Bone marrow (tissue), 2 donors: ENCODE measurements at regions not wholly inside any gene's neighbourhood (a gene's known extent, or its start where the extent isn't known, plus 50 kb on each side); places are given as distances from the start of the nearest gene placed in this dataset.

Experiments used
- DNase-seq, 2 donors: peaks; one replicate each; lab custom pipeline; 2025; lab: John Stamatoyannopoulos, UW

DNA sequence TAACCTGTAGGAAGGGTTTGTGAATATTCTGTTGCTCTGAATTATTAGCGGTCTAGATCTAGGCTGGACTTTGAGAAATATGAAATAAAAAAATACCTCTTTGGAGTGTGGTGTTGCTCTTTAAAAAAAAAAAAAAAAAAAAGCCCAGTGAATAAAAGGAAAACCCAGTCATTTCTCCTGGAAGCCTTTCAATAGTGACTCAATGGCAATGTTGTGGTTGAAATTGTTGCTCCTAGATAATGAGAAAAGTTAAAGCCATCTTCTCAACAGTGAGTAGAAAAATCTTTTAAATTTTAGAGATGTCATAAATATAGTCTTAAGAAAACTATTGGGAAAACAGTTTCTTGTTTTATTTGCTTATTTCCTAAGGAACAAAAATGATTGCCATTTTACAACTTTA is 135.3 kb downstream of the RFC3 start:
- DNase-seq = no peak

GRCh38 chr13:33953781-33954180 is 135.8 kb downstream of the RFC3 start:
- no peak for DNase-seq

GRCh38 chr13:33956346-33956745 is 138.4 kb downstream of the RFC3 start:
- DNase-seq = no peak

DNA sequence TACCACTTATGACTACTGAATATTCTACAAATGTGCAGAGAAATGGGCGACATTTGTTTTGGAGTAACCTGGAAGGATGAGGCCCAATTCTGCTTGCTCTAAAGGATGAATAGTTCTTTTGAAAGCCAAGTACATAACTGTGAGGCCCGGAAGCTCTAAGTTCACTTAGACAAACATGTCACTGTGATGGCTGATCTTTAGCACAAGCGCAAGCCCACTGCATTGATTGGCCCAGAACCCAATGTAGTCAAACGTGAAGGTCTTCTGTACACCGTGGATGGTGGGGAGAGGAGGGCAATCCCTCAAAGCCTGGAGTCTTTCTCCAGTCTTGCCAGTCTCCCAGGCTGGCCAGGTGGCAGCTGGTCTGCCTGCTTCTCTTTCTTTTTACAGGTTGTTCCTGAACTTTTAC is 139.6 kb downstream of the RFC3 start:
- DNase-seq = no peak

DNA sequence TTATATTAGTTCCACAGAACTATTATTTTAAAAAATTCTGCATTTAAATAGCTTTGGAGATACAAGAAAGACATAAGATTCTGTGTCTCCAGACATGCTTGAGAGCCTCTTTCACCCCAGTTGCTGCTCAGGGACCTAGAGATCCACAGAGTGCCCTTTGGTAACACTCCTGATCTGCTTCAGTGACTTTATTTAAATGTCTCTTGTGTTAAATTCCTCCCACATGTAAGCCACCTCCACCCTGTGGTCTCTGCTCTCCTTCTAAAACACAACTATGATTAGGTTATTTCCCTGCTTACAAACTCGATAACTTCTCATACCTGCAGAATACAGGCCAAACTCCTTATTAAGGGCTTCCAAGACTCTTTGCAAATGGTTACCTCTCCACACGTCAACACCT is 141.0 kb downstream of the RFC3 start:
- no peak for DNase-seq

GRCh38 chr13:33963134-33963533 is 145.2 kb downstream of the RFC3 start:
- DNase-seq = no peak

GRCh38 chr13:33963895-33964294 is 145.9 kb downstream of the RFC3 start:
- no peak for DNase-seq

- DNase-seq = no peak
Measured at GRCh38 chr13:33968520-33969507, 150.9 kb downstream of the RFC3 start.

DNA sequence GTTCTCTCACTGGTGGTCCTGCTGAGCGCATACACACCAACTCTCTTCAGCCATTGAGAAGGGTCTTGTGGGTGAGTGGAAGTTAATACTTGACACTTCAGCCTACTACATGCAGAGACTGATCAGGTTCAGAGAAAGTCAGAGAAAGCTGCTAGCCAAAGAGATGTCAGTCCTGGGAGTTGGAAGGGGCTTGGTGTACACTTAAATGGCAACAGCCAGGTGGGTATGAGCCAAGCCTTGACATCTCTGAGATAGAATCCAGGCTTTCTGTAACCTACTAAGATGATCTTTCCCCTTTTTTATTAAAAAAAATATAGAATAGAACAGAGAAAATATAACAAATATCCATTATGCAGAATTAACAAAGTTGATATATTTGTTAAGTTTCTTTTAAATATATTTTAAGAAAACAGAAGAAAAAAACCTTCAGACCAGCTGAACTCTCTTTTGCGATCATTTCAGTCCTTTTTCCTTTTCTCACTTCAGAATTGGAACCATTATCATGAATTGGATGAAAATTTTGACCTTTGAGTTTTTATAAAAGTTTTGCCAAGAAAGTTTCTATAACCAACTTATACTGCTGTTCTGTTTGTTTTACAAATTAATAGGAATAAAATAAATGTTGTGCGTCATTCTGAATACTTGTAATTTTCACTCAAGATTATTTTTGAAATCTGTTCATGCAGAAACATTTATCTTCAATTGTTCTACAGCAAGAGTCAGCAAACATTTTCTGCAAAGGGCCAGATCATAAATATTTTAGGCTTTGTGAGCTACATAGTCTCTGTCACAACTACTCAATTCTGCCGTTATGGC is 153.0 kb downstream of the RFC3 start:
- no peak for DNase-seq

DNA sequence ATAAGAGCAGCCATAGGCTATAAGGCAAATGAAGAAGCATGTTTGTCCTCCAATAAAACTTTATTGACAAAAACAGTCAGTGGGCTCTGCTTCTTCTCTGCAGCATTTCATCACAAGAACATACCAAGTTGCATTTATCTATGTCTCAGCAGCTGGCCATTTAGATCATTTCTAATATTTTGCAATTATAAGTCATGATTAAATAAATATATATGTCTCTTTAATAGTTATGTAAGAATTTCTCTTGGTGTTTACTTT is 153.5 kb downstream of the RFC3 start:
- no peak for DNase-seq

- DNase-seq = no peak
Measured at GRCh38 chr13:33973194-33973593, 155.2 kb downstream of the RFC3 start.

DNA sequence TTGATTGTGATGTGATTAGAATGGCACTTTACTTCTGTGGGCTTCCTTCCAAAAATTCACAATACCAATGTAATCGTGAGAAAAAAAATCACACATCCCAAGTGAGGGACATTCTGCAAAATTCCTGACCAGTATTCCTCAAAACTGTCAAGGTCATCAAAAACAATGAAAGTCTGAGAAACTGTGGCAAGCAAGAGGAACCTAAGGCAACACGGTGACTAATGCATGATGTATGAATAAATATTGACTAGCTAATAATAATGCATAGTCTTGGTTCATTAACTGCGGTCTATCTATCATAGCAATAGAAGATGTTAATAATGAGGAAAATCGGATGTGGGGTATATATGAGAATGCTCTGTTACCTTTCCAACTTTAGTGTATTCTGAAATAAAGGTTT is 159.0 kb downstream of the RFC3 start:
- DNase-seq = no peak

- no peak for DNase-seq
Measured at GRCh38 chr13:33978653-33979052, 160.7 kb downstream of the RFC3 start.

DNA sequence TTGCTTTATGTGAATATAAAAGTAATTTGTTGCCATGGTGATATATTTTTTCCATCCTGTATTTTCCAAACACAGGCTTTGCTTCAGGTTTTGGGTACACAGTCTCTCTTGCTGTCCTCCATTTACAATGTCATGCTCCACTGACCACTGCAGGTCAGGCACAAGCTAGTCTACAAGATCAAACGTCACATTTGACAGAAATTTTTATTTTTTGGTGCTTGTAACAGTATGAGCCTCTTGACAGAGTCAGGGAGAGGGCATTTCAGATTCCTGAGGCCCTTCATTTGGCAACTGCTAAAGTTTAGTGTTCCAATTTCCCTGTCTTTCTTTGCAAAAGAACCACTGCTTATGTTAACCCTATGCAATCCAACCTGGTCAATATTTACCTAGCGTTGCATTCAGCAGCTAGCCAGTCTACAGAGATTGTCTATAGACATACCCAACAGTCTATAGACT is 175.0 kb downstream of the RFC3 start:
- DNase-seq = no peak

GRCh38 chr13:33994198-33994597 is 176.2 kb downstream of the RFC3 start:
- DNase-seq = no peak

DNA sequence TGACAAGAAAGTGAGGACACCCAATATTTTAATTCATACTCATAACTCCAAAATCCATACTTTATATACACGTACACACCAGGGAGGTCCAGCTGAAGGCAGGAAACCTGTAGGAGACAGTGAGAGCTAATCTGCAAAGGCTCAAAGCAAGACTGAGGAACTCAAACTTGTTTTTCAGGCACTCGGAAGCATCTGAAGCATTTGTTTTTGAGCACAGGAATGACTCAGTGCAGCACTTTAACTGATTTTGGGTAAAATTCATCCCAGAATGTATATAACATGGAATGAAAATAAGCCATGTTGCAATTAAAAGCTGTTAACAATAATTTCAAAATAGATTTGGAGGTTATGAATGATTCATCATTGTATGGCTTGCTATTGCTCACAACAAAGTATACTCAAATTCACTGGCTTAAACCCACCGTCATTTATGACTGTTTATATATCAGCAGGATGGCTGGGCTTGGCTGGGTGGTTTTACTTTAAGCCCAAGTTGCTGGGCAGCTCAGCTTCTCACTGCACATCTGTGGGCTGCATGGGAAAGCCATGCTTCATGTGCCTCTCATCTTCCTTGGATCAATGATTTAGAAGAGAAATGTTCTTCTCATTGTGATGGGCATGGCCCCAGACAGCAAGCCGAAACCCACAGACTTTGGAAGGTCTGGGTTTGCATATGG is 177.0 kb downstream of the RFC3 start:
- DNase-seq = no peak

- DNase-seq = no peak
Measured at GRCh38 chr13:33996636-33997035, 178.7 kb downstream of the RFC3 start.

DNA sequence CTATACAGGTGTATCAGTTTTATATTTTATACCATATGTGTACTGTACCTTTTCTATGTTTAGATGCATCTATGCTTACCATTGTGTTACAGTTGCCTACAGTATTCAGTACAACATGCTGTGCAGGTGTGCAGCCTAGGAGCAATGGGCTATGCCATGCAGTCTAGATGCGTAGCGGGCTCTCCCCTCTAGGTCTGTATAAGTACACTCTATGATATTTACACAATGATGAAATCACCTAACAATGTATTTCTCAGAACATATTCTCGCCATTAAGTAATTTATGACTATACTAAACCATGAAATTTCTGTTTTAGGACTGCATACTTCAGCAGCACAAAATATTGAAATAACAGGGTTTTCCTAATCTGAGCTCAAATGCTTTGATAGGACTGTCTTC is 179.6 kb downstream of the RFC3 start:
- no peak for DNase-seq

DNA sequence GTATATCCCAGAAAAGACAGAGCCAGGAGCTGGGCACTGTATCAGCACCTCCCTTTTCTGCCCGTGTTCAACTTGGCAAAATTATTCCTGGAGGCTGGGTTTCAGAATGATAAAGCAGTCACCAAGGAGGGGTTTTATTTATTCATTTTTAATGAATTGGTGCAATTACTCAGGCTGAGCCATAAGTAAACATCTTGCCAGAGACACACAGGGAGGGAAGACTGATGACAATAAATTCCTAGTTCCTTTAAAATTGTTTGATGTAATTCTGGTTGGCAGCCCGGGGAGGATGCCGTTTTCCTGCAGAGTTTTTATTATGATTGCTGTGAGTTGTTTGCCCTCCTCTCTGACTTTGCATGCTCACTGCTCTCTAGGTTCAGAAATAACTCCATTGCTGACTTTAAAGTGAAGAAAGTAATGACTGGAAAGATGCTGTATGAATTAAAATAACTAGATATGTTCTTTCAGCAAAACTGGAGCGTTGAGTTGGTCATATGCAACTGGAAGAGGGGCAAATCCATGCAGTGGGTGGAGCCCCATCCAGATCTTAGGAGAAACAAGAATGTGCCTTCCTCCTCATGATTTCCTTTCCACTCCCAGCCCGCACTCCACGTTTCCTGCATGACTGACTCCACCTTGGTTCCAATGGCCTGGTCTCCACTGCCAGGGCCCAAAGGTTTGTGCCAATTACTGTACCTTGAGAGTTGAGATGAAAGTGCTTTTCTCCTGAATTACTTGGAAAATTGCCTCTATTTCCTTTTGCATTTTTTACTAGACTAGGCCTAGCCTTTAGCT is 182.1 kb downstream of the RFC3 start:
- no peak for DNase-seq

- DNase-seq = no peak
Measured at GRCh38 chr13:34000955-34001354, 183.0 kb downstream of the RFC3 start.

DNA sequence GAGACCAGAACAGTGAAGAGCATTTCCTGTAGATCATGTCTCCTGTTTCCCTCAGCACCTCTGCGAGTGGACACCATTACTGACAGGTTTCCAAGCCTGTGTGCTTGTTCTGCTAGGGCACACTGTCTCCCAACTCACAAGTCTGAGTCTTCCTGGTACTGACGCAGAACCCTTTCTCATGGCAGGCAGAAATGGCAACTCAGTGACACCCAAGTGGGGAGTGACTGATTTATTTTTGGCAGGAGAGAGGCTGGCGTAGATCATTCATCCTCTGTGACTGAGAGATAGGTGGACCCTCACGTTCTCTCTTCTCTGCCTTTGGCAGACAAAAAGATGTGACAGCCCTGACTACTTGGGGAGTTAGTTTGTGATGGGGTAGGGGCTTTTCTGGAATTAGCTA is 183.4 kb downstream of the RFC3 start:
- DNase-seq = no peak

DNA sequence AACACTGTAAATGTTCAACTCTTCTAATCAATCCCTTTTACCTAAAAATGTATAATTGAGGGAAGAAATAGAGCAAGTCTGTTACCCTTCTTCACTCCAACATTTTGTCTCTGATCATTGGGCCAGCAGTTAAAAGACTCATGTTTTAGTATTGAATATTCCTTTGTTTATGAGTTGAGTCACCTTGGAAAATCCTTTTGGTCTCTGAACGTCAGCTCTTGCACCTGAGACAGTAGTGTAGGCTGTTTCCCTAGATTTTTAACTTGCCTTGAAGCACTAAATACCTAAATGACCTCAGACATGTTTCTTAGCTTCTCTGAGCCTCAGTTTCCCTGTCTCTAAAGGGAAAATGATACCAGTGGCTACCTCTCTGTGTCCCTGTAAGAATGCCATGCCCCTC is 184.2 kb downstream of the RFC3 start:
- no peak for DNase-seq
